Body of pancreas (tissue), 4 donors: ENCODE measurements at regions not wholly inside any gene's neighbourhood (a gene's known extent, or its start where the extent isn't known, plus 50 kb on each side); places are given as distances from the start of the nearest gene placed in this dataset.
"Not testable (repeated sequence)": the region's sequence is repeated elsewhere in the genome, so short reads cannot be mapped to it uniquely, and the experiment has no call there.

Source experiments
- ATAC-seq: fragments of 150-250 bp; one replicate; pipeline ENCODE4 v1.9.1; 2016
- DNase-seq, 4 donors: peaks; one replicate each; pipeline ENCODE4 v3.0.0-alpha.2; 2019
- H3K27ac ChIP-seq, 4 donors: fragments of 200-600 bp; sonication (generic); 1 replicate in 3 of 4; 2 replicates in 1 of 4; pipeline versions ENCODE4 v1.5.1 to v1.6.1; 2016 to 2019; ENCODE audit warnings: mild to moderate bottlenecking in 1 of 4, mixed read lengths in 1 of 4, moderate library complexity in 1 of 4
- H3K27me3 ChIP-seq, 2 donors: fragments of 200-600 bp; sonication (generic); one replicate each; pipeline ENCODE4 v1.6.0; 2016; ENCODE audit warnings: mild to moderate bottlenecking in 1 of 2
- H3K36me3 ChIP-seq, 2 donors: fragments of 200-600 bp; sonication (generic); replicated peaks in 1 of 2; 2 replicates each; pipeline ENCODE4 v1.5.1; 2016; ENCODE audit warnings: low read depth in 2 of 2; ENCODE audit not compliant: insufficient read depth in 1 of 2
- H3K4me1 ChIP-seq: fragments of 200-600 bp; sonication (generic); one replicate; pipeline ENCODE4 v1.6.0; 2016
- H3K4me3 ChIP-seq, 2 donors: fragments of 200-600 bp; sonication (generic); 1 replicate in 1 of 2; 2 replicates in 1 of 2; pipeline ENCODE4 v1.5.1; 2016 to 2019
- H3K9me3 ChIP-seq, 3 donors: fragments of 200-600 bp; sonication (generic); 1 replicate in 2 of 3; 2 replicates in 1 of 3; pipeline ENCODE4 v1.5.1; 2016
- POLR2A ChIP-seq, 3 donors: fragments of 450-650 bp; IDR thresholded peaks; one replicate each; pipeline ENCODE4 v1.6.1; 2016; ENCODE audit warnings: antibody characterized with exemption in 3 of 3, mild to moderate bottlenecking in 2 of 3
- whole genome bisulfite sequencing, 2 donors: methylation state at CpG; one replicate each; pipeline ENCODE4 v1.1.5; 2017; 5-methylcytosine and 5-hydroxymethylcytosine counted together
- intact Hi-C: fragments of 100-400 bp; cut with DNase I; formaldehyde crosslinking; loops from one replicate; pipeline ENCODE4 v1.15.1; 2023
- TF ChIP-seq, protein P1 (sequence below), 7 experiments: fragments of 450-650 bp in 4 of 7; fragments of 200-600 bp in 3 of 7; sonication (generic) in 3 of 7; IDR thresholded peaks; one replicate each; pipeline ENCODE4 v1.5.1; 2016 to 2019; ENCODE audit warnings: antibody characterized with exemption in 7 of 7

DNA sequence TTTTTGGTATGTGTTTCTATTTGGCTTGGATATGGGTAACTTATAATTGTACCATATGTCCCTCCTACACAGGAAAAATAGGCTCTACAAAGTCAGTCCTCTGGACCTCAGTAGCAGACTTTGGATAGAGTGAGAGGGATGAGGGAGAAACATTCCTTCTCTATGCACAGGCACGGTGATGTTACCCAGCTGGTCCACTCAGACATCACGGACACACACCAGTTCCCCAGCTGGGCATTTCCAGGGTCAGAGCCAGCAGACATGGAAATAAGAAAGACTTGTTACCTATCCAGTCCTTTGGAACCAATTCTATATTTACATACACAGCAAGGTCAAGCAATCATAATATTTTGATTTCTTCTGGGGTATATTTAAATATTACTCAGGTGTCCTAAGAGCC is 433.1 kb upstream of the KCNMB2 start:
- Histone ChIP-seq H3K27me3 (no peaks in the 10 kb centered on the region), H3K27ac (no peak overlapping the region), H3K9me3 (no peaks in the 10 kb centered on the region), H3K4me1 (peaks cover 10% of the 10 kb centered on the region), H3K4me3 (no peak overlapping the region), H3K36me3 (no peaks in the 10 kb centered on the region)
- DNase-seq (no peak), ATAC-seq (no peak)
- 20 to 49% methylated on average over 2 of the region's 2 CpGs for WGBS, 2 donors
- intact Hi-C loops = no loop called here
- no peak for TF ChIP-seq POLR2A (IDR thresholded peaks at IDR 0.05)
- TF ChIP-seq, protein P1, sequence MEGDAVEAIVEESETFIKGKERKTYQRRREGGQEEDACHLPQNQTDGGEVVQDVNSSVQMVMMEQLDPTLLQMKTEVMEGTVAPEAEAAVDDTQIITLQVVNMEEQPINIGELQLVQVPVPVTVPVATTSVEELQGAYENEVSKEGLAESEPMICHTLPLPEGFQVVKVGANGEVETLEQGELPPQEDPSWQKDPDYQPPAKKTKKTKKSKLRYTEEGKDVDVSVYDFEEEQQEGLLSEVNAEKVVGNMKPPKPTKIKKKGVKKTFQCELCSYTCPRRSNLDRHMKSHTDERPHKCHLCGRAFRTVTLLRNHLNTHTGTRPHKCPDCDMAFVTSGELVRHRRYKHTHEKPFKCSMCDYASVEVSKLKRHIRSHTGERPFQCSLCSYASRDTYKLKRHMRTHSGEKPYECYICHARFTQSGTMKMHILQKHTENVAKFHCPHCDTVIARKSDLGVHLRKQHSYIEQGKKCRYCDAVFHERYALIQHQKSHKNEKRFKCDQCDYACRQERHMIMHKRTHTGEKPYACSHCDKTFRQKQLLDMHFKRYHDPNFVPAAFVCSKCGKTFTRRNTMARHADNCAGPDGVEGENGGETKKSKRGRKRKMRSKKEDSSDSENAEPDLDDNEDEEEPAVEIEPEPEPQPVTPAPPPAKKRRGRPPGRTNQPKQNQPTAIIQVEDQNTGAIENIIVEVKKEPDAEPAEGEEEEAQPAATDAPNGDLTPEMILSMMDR (IDR thresholded peaks at IDR 0.05) = no peak

DNA sequence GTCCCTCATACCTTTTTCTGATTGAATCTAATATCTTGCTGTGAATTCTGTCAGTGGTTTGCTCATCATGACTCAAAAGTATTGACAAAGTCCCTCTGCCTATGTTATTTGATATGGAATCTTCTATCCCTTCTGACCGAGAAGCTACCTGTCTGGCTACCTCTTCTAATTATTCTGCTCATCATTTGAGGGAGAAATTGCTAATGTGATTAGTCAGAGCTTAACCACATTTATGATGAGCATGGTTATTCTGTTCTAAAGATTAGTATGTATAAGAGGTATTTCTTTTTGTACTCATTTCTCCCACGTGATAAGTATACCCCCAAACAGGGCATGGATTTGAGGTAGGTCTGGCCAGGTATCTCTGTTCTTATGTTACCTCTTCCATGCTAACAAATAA is 428.4 kb upstream of the KCNMB2 start:
- H3K27me3 ChIP-seq = no peaks in the 10 kb centered on the region
- no peak overlapping the region for H3K4me3 ChIP-seq
- ATAC-seq = no peak
- WGBS, 2 donors = 68 to 80% methylated on average over 2 of the region's 2 CpGs
- no peak for TF ChIP-seq POLR2A (IDR thresholded peaks at IDR 0.05)
- TF ChIP-seq, protein P1 (IDR thresholded peaks at IDR 0.05) = no peak
- peaks cover 6% of the 10 kb centered on the region for H3K4me1 ChIP-seq
- intact Hi-C loops = no loop called here
- no peaks in the 10 kb centered on the region for H3K36me3 ChIP-seq
- H3K27ac ChIP-seq = no peak overlapping the region
- DNase-seq = no peak
- H3K9me3 ChIP-seq = no peaks in the 10 kb centered on the region

DNA sequence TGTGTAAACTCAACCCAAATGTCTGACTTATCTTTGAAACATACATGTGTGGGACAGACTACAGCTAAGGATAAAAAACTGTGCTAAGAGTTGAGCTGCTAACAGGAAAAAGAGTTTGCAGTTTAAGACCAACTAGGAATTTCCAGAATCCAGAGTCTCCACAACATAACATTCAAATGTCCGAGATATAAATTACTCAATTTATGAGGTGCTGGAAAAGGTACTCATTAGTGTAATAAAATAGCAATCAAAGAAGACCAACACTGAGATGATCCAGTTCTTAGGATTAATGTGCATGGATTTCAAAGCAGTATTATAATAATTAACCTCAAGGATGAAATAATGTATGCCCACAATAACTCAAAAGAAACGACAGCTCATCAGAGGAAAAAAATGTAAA is 426.5 kb upstream of the KCNMB2 start:
- H3K4me1 ChIP-seq = no peaks in the 10 kb centered on the region
- no peaks in the 10 kb centered on the region for H3K36me3 ChIP-seq
- no peak overlapping the region for H3K27ac ChIP-seq
- intact Hi-C loops = no loop called here
- 53 to 54% methylated on average over 2 of the region's 2 CpGs for WGBS, 2 donors
- H3K4me3 ChIP-seq = no peak overlapping the region
- DNase-seq (no peak), ATAC-seq (no peak)
- TF ChIP-seq POLR2A (IDR thresholded peaks at IDR 0.05) = no peak
- TF ChIP-seq, protein P1 (IDR thresholded peaks at IDR 0.05) = no peak
- H3K27me3 ChIP-seq = no peaks in the 10 kb centered on the region
- H3K9me3 ChIP-seq = no peaks in the 10 kb centered on the region

DNA sequence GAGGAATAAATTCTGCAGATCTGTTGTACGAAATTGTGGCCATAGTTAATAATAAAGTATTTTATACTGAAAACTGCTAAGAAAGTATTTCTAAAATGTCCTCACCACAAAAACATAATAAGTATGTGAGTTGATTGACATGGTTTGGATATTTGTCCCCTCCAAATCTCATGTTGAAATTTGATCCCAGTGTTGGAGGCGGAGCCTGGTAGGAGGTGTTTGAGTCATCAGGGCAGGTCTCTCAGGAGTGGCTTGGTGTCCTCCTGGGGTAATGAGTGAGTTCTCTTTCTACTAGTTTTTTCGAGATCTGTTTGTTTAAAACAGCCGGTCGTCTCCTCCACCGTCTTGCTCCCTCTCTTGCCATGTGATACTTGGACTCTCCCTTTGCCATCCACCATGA is 424.1 kb upstream of the KCNMB2 start:
- no peak for ATAC-seq
- Histone ChIP-seq H3K27ac (no peak overlapping the region), H3K36me3 (no peaks in the 10 kb centered on the region), H3K9me3 (no peaks in the 10 kb centered on the region), H3K4me1 (no peaks in the 10 kb centered on the region), H3K4me3 (no peak overlapping the region), H3K27me3 (no peaks in the 10 kb centered on the region)
- no peak for TF ChIP-seq POLR2A (IDR thresholded peaks at IDR 0.05)
- TF ChIP-seq, protein P1 (IDR thresholded peaks at IDR 0.05) = no peak
- intact Hi-C loops = no loop called here
- WGBS, 2 donors = 86 to 87% methylated on average over 6 of the region's 6 CpGs
- DNase-seq = no peak

DNA sequence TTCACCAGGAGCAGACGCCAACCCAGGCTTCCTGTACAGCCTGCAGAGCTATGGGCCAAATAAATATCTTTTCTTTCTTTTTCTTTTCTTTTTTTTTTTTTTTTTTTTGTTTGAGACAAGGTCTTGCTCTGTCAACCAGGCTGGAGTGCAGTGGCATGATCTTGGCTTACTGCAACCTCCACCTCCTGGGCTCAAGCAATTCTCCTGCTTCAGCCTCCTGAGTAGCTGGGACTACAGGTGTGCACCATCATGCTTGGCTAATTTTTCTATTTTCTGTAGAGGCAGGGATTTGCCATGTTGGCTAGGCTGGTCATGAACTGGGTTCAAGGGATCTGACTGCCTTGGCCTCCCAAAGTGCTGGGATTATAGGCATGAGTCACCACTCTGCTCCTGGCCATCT is 423.7 kb upstream of the KCNMB2 start:
- H3K9me3 ChIP-seq, H3K27ac ChIP-seq, ATAC-seq, H3K4me1 ChIP-seq, intact Hi-C loops, H3K4me3 ChIP-seq, H3K36me3 ChIP-seq, H3K27me3 ChIP-seq, DNase-seq: not testable (repeated sequence)
- WGBS, 2 donors = 85 to 96% methylated on average over 1 of the region's 1 CpG
